IPS-20b (cell line): ENCODE measurements at regions not wholly inside any gene's neighbourhood (a gene's known extent, or its start where the extent isn't known, plus 50 kb on each side); places are given as distances from the start of the nearest gene placed in this dataset.
"Not testable (repeated sequence)": the region's sequence is repeated elsewhere in the genome, so short reads cannot be mapped to it uniquely, and the experiment has no call there.

Source experiments
- H3K27ac ChIP-seq: one replicate; pipeline ENCODE4 v1.5.1; 2013; ENCODE audit warnings: low read length
- H3K27me3 ChIP-seq: 2 replicates; pipeline ENCODE4 v1.6.1; 2013; ENCODE audit warnings: mild to moderate bottlenecking, low read length, inconsistent platforms; ENCODE audit not compliant: insufficient read depth
- H3K36me3 ChIP-seq: 2 replicates; pipeline ENCODE4 v1.6.1; 2013; ENCODE audit warnings: low read depth, mild to moderate bottlenecking, inconsistent platforms, low read length, moderate library complexity; ENCODE audit not compliant: insufficient read depth
- H3K4me1 ChIP-seq: 2 replicates; pipeline ENCODE4 v1.6.1; 2013; ENCODE audit warnings: mild to moderate bottlenecking, control low read depth, inconsistent platforms, low read length, moderate library complexity; ENCODE audit not compliant: insufficient read depth
- H3K4me3 ChIP-seq: 2 replicates; pipeline ENCODE4 v1.5.1; 2013; ENCODE audit warnings: mild to moderate bottlenecking, low read length, inconsistent platforms
- H3K9ac ChIP-seq: 2 replicates; pipeline ENCODE4 v1.6.1; 2013; ENCODE audit warnings: low read depth, mild to moderate bottlenecking, inconsistent platforms, low read length, moderate library complexity
- H3K9me3 ChIP-seq: 2 replicates; pipeline ENCODE4 v1.6.1; 2013; ENCODE audit warnings: mild to moderate bottlenecking, low read depth, low read length, inconsistent platforms; ENCODE audit not compliant: insufficient read depth

DNA sequence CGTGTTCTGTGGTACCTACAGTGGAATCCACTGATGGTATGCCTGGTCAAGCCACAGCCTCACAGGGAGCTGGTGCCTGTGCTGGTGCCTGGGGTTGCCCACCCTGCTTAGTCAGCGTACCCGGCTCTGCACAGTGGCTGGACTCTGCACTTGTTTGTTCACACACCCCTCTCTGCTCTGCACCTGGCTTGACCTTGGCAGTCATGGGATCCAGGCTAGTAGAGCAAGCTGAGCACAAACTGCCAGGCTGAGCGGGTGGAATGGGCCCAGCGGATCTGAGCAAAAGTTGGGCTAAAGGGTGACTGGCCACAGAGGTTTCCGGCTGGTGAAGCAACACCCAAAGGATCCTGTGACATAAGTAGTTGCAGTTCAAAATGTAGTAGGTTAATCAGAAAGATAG, 163.5 kb downstream of the CDH19 start:
- Histone ChIP-seq H3K4me3 (no peak overlapping the region), H3K27me3 (no peaks in the 10 kb centered on the region), H3K9ac (no peak overlapping the region), H3K4me1 (no peaks in the 10 kb centered on the region), H3K9me3 (no peaks in the 10 kb centered on the region), H3K27ac (no peak overlapping the region), H3K36me3 (no peaks in the 10 kb centered on the region)

DNA sequence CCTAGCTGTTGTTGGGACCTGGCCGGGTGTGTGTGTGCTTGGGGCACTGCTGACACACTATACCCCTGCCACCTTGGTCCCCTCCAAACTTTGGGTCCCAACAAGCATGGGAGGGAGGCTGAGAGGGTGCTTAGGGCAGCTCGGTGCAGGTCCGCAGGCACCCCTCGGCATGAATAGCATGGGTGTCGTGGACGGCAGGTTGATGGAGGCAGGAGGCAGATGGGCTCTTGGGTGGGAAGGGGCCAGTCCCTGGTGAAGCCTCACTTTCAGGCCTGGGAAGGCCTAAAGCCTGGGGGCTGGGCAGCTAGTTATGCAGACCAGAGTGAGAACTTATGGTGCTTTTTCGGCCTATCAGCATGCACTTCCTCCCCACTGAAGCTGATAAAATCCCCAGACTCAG, 164.2 kb downstream of the CDH19 start:
- H3K27ac ChIP-seq = no peak overlapping the region
- H3K36me3 ChIP-seq = no peaks in the 10 kb centered on the region
- H3K27me3 ChIP-seq = no peaks in the 10 kb centered on the region

DNA sequence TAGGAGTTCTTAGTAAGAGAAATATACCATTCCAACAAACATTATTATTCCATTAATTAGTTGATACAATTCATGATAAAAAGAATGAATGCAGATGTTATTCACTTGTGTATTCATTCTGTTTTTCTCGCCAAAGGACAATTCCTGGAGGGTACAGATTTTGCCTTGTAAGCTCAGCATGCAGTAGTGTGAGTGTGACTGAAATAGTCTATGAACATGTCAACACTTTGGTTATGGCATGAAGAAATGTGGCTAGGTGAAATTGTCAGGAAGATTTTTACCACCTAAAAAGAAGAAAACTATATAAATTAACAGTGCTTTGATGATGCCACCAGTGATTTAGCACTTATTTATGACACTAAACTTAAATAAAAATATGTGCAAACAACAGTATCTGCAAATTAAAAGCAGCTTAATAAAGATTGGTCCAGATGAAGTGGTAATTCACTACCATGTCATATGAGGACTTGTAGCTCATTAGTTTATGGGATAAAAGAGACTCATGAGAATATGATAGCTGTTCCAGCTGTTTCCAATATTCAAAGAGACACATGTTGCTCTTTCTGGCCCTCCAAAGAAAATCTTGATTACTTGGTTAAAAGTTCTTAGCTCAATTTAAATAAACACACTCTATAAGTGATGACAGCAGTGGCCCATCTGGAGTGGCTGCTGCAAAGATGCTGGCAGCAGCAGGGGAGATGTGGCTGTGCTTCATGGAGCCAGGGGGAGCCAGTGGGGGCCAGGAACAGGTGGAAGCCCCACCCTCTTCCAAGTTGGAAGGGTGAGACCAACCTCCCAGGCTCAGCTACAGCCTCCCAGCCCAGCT, 165.0 kb downstream of the CDH19 start:
- H3K9ac ChIP-seq = no peak overlapping the region
- no peaks in the 10 kb centered on the region for H3K4me1 ChIP-seq
- no peaks in the 10 kb centered on the region for H3K27me3 ChIP-seq
- H3K4me3 ChIP-seq = no peak overlapping the region
- H3K27ac ChIP-seq = no peak overlapping the region
- H3K36me3 ChIP-seq = no peaks in the 10 kb centered on the region
- H3K9me3 ChIP-seq = no peaks in the 10 kb centered on the region

More for the DNA sequence above, 164.2 kb downstream of the CDH19 start:
- H3K4me1 ChIP-seq = no peaks in the 10 kb centered on the region
- H3K9ac ChIP-seq = no peak overlapping the region
- H3K9me3 ChIP-seq = no peaks in the 10 kb centered on the region
- no peak overlapping the region for H3K4me3 ChIP-seq

DNA sequence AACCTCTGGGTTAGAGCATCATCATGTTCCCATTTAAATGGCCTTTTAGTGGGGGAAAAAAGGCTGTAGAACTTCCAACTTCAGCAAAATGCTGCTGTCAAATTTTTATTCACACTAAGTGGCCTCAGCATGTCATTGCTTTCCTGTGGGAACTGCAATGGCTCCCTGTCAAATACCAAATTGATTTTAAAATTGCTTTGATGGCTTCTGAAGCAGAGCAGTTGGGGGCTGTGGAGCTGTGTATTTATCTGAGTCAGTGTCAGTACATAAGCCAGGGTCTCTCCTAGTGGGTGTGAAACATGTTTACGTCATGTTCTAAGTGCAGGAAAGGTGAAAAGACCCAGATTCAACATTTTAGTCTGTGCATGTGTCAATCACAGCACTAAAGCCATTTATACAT, 171.3 kb downstream of the CDH19 start:
- Histone ChIP-seq H3K27me3 (no peaks in the 10 kb centered on the region), H3K36me3 (no peaks in the 10 kb centered on the region), H3K27ac (no peak overlapping the region), H3K9ac (no peak overlapping the region), H3K9me3 (no peaks in the 10 kb centered on the region), H3K4me1 (no peaks in the 10 kb centered on the region), H3K4me3 (no peak overlapping the region)

DNA sequence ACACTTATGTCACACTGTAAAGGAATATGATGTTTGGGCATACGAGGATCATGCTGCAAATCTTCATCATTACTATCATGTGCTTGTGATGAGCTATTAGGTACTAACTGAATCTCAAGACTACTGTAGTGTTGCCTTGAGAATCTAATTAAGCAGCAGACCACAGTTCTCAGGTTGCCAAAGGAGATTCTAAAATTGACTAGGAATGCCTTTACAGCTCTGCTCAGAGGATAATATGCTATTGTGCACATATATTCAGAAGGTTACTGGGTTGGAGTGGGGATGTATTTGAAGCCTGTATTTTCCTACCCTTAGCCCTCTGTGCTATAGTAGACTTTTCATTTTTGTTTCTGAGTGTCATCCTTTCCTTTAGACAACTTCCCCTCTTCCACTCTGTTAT, 175.1 kb downstream of the CDH19 start:
- Histone ChIP-seq H3K9ac (no peak overlapping the region), H3K4me3 (no peak overlapping the region), H3K27ac (no peak overlapping the region), H3K4me1 (no peaks in the 10 kb centered on the region), H3K27me3 (no peaks in the 10 kb centered on the region), H3K9me3 (no peaks in the 10 kb centered on the region), H3K36me3 (no peaks in the 10 kb centered on the region)

DNA sequence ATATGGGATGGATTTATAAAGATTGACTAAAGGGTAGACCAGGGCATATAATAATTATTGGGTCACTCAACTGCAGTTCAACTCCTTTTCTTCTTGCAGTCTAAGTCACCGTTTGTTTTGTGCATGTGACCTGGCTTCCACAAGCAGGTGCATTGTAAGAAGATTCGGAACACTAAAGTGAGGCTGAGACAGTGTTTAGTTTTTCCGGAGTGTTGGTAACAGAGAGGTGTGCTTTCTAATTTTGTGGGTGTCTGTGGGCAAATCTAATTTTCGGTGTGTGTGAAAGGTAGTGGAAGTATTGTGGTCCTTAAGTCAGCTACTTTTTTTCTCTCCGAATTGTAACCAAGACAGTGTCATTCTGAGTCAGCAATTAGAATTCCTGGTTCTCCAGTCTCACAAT, 184.5 kb downstream of the CDH19 start:
- Histone ChIP-seq H3K27me3 (no peaks in the 10 kb centered on the region), H3K4me3 (no peak overlapping the region), H3K27ac (no peak overlapping the region), H3K4me1 (no peaks in the 10 kb centered on the region), H3K9me3 (no peaks in the 10 kb centered on the region), H3K36me3 (no peaks in the 10 kb centered on the region), H3K9ac (no peak overlapping the region)

DNA sequence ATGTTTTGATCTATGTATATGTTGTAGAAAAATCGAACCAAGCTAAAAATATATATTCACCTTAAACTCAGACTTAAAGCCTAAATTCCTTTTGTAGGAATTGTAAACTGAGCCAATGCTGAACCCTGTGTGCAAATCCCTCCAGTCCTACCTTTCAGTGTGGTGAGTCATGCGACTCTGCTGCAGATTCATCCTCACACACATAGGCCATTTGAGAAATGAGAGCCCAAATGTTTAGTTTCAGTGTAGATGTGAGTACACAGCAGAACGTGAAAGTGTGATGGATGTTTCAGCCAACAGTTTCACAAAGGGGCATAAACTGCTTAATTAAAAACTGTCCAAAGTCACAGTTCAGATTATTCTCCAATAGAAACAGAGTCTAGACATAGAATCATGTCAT, 193.2 kb downstream of the CDH19 start:
- no peaks in the 10 kb centered on the region for H3K36me3 ChIP-seq
- H3K27ac ChIP-seq = no peak overlapping the region
- peaks cover 7% of the 10 kb centered on the region; the same call in 1 of the 2 replicates for H3K4me1 ChIP-seq
- H3K27me3 ChIP-seq = no peaks in the 10 kb centered on the region
- H3K9ac ChIP-seq = no peak overlapping the region
- H3K9me3 ChIP-seq = no peaks in the 10 kb centered on the region; the same call in 1 of the 2 replicates
- H3K4me3 ChIP-seq = no peak overlapping the region

DNA sequence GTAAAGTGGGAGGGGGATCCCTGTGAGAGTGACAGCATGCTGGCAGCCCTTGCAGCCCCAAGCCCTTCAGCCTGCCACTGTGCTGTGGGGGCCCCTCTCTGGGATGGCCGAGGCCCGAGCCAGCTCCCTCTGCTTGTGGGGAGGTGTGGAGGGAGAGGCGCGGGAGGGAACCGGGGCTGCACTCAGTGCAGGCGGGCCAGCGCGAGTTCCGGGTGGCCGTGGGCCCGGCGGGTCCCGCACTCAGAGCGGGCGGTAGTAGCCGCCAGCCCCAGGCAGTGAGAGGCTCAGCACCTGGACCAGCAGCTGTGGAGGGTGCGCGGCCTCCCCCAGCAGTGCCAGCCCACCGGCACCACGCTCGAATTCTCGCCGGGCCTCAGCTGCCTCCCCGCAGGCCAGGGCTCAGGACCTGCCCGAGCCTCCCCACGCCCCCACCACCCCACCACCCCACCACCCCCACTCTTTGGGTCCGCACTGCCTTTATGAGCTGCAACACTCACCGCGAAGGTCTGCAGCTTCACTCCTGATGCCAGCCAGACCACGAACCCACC, 208.1 kb downstream of the CDH19 start:
- H3K27me3 ChIP-seq = no peaks in the 10 kb centered on the region
- no peak overlapping the region for H3K4me3 ChIP-seq
- no peak overlapping the region for H3K27ac ChIP-seq
- H3K9ac ChIP-seq = no peak overlapping the region
- H3K4me1 ChIP-seq = no peaks in the 10 kb centered on the region
- H3K9me3 ChIP-seq = peaks cover 14% of the 10 kb centered on the region
- H3K36me3 ChIP-seq = no peaks in the 10 kb centered on the region

DNA sequence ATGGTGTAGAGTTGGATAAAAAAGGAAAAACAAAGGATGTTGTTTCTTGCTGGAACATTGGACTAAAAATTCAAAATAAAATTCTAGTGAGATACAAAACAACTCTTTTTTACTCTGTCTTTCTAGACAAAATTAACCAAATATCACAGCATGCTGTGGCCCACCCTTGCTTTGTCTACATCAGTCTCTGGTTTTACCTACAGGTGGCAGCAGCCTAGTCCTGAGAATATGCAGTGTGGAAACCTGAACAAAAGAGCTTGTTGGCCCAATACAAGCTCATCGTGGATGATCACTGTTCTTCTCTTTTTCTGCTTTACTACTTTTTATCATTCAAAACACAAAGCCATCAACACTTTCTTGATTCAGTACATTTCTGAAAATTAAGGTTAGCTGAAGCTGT, 210.4 kb downstream of the CDH19 start:
- Histone ChIP-seq H3K9me3 (peaks cover 28% of the 10 kb centered on the region), H3K9ac (no peak overlapping the region), H3K4me1 (no peaks in the 10 kb centered on the region), H3K4me3 (no peak overlapping the region), H3K27me3 (no peaks in the 10 kb centered on the region), H3K36me3 (no peaks in the 10 kb centered on the region), H3K27ac (no peak overlapping the region)

DNA sequence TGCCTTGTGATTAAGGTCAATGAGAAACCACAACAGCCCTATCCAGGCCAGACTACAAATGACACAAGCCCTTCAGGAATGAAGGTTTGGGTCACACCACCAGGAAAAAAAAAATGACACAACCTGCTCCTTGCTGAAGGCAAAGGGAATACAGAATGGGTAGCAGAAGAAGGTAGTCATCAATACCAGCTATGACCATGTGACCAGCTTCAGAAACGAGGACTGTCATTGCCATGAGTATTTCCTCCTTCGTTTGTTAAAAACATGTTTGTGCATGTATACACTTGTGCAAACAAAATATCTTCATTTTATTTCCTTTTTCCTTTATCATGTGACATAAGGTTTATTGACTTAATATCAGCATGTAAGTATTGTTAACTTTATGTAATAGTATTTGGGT, 226.6 kb downstream of the CDH19 start:
- H3K27me3 ChIP-seq = no peaks in the 10 kb centered on the region
- no peaks in the 10 kb centered on the region for H3K4me1 ChIP-seq
- no peaks in the 10 kb centered on the region for H3K36me3 ChIP-seq
- H3K9ac ChIP-seq = no peak overlapping the region
- no peak overlapping the region for H3K4me3 ChIP-seq
- H3K9me3 ChIP-seq = peaks cover 9% of the 10 kb centered on the region; the same call in 1 of the 2 replicates
- no peak overlapping the region for H3K27ac ChIP-seq

DNA sequence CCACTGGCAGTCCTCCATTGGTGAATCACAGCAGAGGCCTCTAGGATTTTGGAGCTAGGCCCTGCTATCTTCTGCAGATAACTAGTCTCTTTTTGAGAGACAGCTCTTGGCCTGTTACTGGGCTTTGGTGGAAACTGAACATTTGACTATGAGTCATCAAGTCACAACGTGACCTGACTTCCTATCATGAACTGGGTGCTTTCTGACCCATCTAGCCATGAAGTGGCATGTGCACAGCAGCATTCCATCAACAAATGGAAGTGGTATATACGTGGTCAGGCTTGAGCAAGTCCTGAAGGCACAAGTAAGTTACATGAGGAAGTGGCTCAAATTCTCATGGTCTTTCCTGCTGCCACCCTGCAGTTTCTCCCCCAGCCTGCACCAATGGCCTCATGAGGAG, 228.5 kb downstream of the CDH19 start:
- not testable (repeated sequence) for H3K27ac ChIP-seq, H3K36me3 ChIP-seq, H3K9ac ChIP-seq, H3K4me3 ChIP-seq, H3K4me1 ChIP-seq, H3K27me3 ChIP-seq, H3K9me3 ChIP-seq

DNA sequence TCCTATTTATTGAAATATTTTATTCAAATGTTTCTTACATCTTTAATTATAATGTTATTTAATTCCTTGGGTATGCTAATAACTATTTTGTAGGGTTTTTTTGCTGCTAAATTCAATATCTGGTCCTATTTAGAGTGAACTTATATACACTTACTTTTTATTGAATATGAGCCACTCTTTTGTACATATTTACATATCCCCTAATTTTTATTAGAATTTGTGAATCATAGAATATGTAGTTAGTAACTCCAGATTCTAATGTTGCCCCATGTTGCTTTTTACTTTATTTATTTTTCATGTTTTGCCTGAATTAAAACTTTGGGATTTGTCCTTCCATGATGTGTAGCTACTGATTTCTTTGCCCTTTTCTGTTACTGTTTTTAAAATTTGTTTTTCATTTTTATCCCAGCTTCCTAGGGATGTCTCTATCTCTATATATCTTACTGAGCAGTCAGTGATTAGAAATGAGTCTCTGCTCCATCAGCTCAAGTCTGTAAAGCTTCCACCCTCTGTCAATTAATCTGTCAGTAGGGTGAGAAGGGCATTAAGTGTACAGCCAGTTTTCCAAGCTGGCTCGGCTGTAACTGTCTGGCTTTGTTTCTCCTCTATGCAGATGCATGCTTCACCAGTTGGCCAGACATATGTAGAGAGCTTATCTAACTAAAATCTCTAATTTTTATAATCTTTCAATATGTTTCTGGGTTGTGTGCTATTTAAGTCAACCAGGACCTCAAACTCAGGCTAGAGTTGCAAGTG, 256.9 kb downstream of the CDH19 start:
- Histone ChIP-seq H3K4me3 (no peak overlapping the region), H3K27ac (no peak overlapping the region), H3K9ac (no peak overlapping the region)

More for the DNA sequence above, 256.9 kb downstream of the CDH19 start:
- Histone ChIP-seq H3K36me3 (no peaks in the 10 kb centered on the region), H3K9me3 (no peaks in the 10 kb centered on the region), H3K4me1 (no peaks in the 10 kb centered on the region), H3K27me3 (no peaks in the 10 kb centered on the region)
